HepG2 (cell line): ENCODE measurements at regions not wholly inside any gene's neighbourhood (a gene's known extent, or its start where the extent isn't known, plus 50 kb on each side); places are given as distances from the start of the nearest gene placed in this dataset.

Experiments
- ATAC-seq: fragments of 200-7000 bp; cut with Tn5 transposase; 3 replicates; pipeline ENCODE4 v1.9.1; 2020; ENCODE audit warnings: mild to moderate bottlenecking, moderate library complexity
- BruUV-seq: library from RNA; stranded (reverse); fragments of 400-500 nt; replicated peaks from 2 replicates; lab custom pipeline; 2021; lab: Mats Ljungman, UMichigan
- CTCF ChIA-PET: fragments of 300-600 bp; formaldehyde crosslinking; extraction: SDS; loops from one replicate; lab custom pipeline; 2021; ENCODE audit warnings: low total read pairs, inconsistent platforms, low intra/inter-chr PET ratio; lab: Yijun Ruan, JAX
- POLR2A ChIA-PET: fragments of 350-600 bp; sonication (Branson Sonifier 250); formaldehyde crosslinking; loops from one replicate; lab custom pipeline; 2020; ENCODE audit warnings: antibody characterized with exemption, inconsistent platforms; lab: Yijun Ruan, JAX
- DNase-seq: peaks from one replicate; pipeline ENCODE4 v3.0.0-alpha.2; 2015; ENCODE audit warnings: low spot score
- FAIRE-seq: peaks from 3 replicates; lab custom pipeline; 2011; peaks lifted over from hg19 to GRCh38; lab: Jason Lieb, UNC
- H2AFZ ChIP-seq: one replicate; pipeline ENCODE4 v1.6.1; 2011; ENCODE audit warnings: low read length, inconsistent platforms
- H3K27ac ChIP-seq: fragments of 300-600 bp; 3 replicates; pipeline ENCODE4 v1.8.0; 2011; ENCODE audit warnings: mixed run types, mild to moderate bottlenecking, mixed read lengths, low read length, inconsistent platforms; ENCODE audit not compliant: insufficient read depth; ENCODE audit errors: extremely low read length
- H3K27me3 ChIP-seq, 2 experiments: fragments of 200-600 bp in 1 of 2; 2 replicates in 1 of 2; 3 replicates in 1 of 2; pipeline versions ENCODE4 v1.6.0 to v1.8.0; 2011; ENCODE audit warnings: low read length in 2 of 2, mild to moderate bottlenecking in 2 of 2, moderate library complexity in 2 of 2, inconsistent platforms in 1 of 2; ENCODE audit not compliant: insufficient read depth in 2 of 2, control insufficient read depth in 1 of 2
- H3K36me3 ChIP-seq, 2 experiments: fragments of 200-600 bp in 1 of 2; replicated peaks in 1 of 2; 2 replicates in 1 of 2; 3 replicates in 1 of 2; pipeline versions ENCODE4 v1.5.1 to v1.8.0; 2011; ENCODE audit warnings: low read length in 2 of 2, inconsistent platforms in 1 of 2; ENCODE audit not compliant: insufficient read depth in 2 of 2, control insufficient read depth in 1 of 2
- H3K4me1 ChIP-seq: 2 replicates; pipeline ENCODE4 v1.5.1; 2012; ENCODE audit warnings: low read length, inconsistent platforms; ENCODE audit not compliant: insufficient read depth
- H3K4me2 ChIP-seq: 2 replicates; pipeline ENCODE4 v1.6.0; 2011; ENCODE audit warnings: low read depth, low read length, inconsistent platforms
- H3K4me3 ChIP-seq, 3 experiments: fragments of 200-600 bp in 1 of 3; sonication (generic), shearing (Covaris generic) in 1 of 3; replicated peaks in 1 of 3; 2 replicates each; pipeline ENCODE4 v1.5.1; 2011 to 2016; ENCODE audit warnings: low read length in 3 of 3, inconsistent platforms in 2 of 3, low read depth in 2 of 3, mild to moderate bottlenecking in 2 of 3, control low read depth in 1 of 3, mixed read lengths in 1 of 3; ENCODE audit not compliant: insufficient read depth in 1 of 3
- H3K79me2 ChIP-seq: one replicate; pipeline ENCODE4 v1.6.1; 2011; ENCODE audit warnings: low read length, inconsistent platforms; ENCODE audit not compliant: insufficient read depth
- H3K9ac ChIP-seq: 2 replicates; pipeline ENCODE4 v1.6.0; 2011; ENCODE audit warnings: mild to moderate bottlenecking, low read depth, low read length, inconsistent platforms; ENCODE audit not compliant: insufficient read depth
- H3K9me3 ChIP-seq: 2 replicates; pipeline ENCODE4 v1.5.1; 2012; ENCODE audit warnings: mild to moderate bottlenecking, low read length
- H4K20me1 ChIP-seq: 2 replicates; pipeline ENCODE4 v1.6.0; 2011; ENCODE audit warnings: inconsistent platforms, mild to moderate bottlenecking, low read length, moderate library complexity; ENCODE audit not compliant: insufficient read depth
- GATAD2A ChIP-seq: IDR thresholded peaks from 2 replicates; pipeline ENCODE4 v1.6.1; 2016
- HES4 ChIP-seq: sonication (generic); formaldehyde crosslinking; IDR thresholded peaks from 2 replicates; pipeline ENCODE4 v1.9.0; 2021; ENCODE audit warnings: mild to moderate bottlenecking, missing genetic modification reagents, borderline replicate concordance
- JARID2 ChIP-seq: sonication (generic); formaldehyde crosslinking; IDR thresholded peaks from 2 replicates; pipeline ENCODE4 v1.8.1; 2023; ENCODE audit warnings: missing genetic modification reagents, inconsistent platforms; ENCODE audit not compliant: insufficient replicate concordance
- KDM5A ChIP-seq: fragments of 200-600 bp; sonication (generic); IDR thresholded peaks from 2 replicates; pipeline ENCODE4 v1.7.0; 2018; ENCODE audit warnings: antibody characterized with exemption, mild to moderate bottlenecking, low read length, borderline replicate concordance
- KMT2B ChIP-seq: IDR thresholded peaks from 2 replicates; pipeline ENCODE4 v1.6.1; 2016; ENCODE audit warnings: missing genetic modification reagents, missing compliant biosample characterization
- NPAS2 ChIP-seq: sonication (generic); formaldehyde crosslinking; IDR thresholded peaks from 2 replicates; pipeline ENCODE4 v1.8.0; 2022; ENCODE audit warnings: mild to moderate bottlenecking, missing genetic modification reagents, borderline replicate concordance
- SMYD3 ChIP-seq: sonication (generic); formaldehyde crosslinking; IDR thresholded peaks from 2 replicates; pipeline ENCODE4 v1.8.1; 2023; ENCODE audit warnings: mild to moderate bottlenecking, missing genetic modification reagents
- TBL1XR1 ChIP-seq: fragments of 150-350 bp; IDR thresholded peaks from 2 replicates; pipeline ENCODE4 v1.6.1; 2014; ENCODE audit warnings: borderline replicate concordance, low read length; ENCODE audit not compliant: partially characterized antibody
- ZBTB7B ChIP-seq: sonication (generic); formaldehyde crosslinking; IDR thresholded peaks from 2 replicates; pipeline ENCODE4 v1.4.0; 2020; ENCODE audit warnings: missing genetic modification reagents
- ZKSCAN5 ChIP-seq: sonication (generic); formaldehyde crosslinking; IDR thresholded peaks from 2 replicates; pipeline ENCODE4 v1.5.1; 2020; ENCODE audit warnings: mild to moderate bottlenecking, missing genetic modification reagents
- ZNF468 ChIP-seq: sonication (generic); formaldehyde crosslinking; IDR thresholded peaks from 2 replicates; pipeline ENCODE4 v1.8.0; 2022; ENCODE audit warnings: mild to moderate bottlenecking, moderate library complexity, missing genetic modification reagents
- ZZZ3 ChIP-seq: sonication (generic); formaldehyde crosslinking; IDR thresholded peaks from 2 replicates; pipeline ENCODE4 v1.4.0; 2020; ENCODE audit warnings: missing genetic modification reagents, mild to moderate bottlenecking, borderline replicate concordance
- WGBS: methylation state at CpG from one replicate; pipeline ENCODE4 v1.1.6; 2017; ENCODE audit warnings: low lambda C conversion rate; 5-methylcytosine and 5-hydroxymethylcytosine counted together
- in situ Hi-C: cut with HindIII; loops from 2 replicates; pipeline ENCODE4 v1.10.0; 2017; ENCODE audit warnings: low pct_unique_long_range_greater_than_20kb; ENCODE audit not compliant: extremely low pct_ligation_motif_present
- intact Hi-C: fragments of 100-400 bp; cut with micrococcal nuclease; formaldehyde crosslinking; loops from one replicate; pipeline ENCODE4 v1.10.0; 2022; ENCODE audit not compliant: unreplicated experiment
- TF ChIP-seq, protein P1 (sequence below): conservative IDR thresholded peaks from 2 replicates; pipeline ENCODE4 v1.6.1; 2018; ENCODE audit warnings: missing genetic modification reagents

DNA sequence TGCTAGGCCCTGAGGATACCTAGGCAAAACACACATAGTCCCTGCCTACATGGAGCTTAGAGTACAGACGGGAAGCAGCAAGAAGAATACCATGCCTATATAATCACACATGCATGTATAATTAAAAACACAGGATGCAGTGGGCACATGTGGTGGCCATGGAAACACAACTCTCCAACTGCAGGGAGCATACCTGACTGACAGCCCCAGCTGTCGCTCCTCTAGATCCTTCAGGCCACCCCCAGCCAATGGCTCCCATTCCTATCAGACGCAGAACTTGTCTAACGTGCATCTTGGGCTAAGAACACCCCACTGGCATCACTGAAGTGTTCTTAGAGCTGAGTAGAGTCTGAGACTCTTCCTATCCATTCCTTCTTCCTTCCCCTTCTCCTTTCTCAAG, 125.5 kb upstream of the FRMD4B start:
- no peak for DNase-seq
- ChIA-PET POLR2A (no interaction called here), CTCF (no interaction called here)
- BruUV-seq = no TSS peak
- no peaks in the 10 kb centered on the region for H3K4me1 ChIP-seq
- in situ Hi-C loops = no loop called here
- H3K27me3 ChIP-seq = no peaks in the 10 kb centered on the region
- ATAC-seq = no peak
- 0% methylated on average over 3 of the region's 4 CpGs for WGBS
- H3K79me2 ChIP-seq = no peaks in the 10 kb centered on the region
- H3K4me3 ChIP-seq = no peak overlapping the region
- no peak for TF ChIP-seq SMYD3
- TF ChIP-seq TBL1XR1 = no peak
- TF ChIP-seq HES4 (CRISPR knock-in tag) = no peak
- TF ChIP-seq KMT2B = no peak
- no peak for TF ChIP-seq ZKSCAN5 (CRISPR knock-in tag)
- no peak for TF ChIP-seq ZNF468 (CRISPR knock-in tag)
- no peak for TF ChIP-seq JARID2 (CRISPR knock-in tag)
- TF ChIP-seq ZZZ3 = no peak
- TF ChIP-seq, protein P1, sequence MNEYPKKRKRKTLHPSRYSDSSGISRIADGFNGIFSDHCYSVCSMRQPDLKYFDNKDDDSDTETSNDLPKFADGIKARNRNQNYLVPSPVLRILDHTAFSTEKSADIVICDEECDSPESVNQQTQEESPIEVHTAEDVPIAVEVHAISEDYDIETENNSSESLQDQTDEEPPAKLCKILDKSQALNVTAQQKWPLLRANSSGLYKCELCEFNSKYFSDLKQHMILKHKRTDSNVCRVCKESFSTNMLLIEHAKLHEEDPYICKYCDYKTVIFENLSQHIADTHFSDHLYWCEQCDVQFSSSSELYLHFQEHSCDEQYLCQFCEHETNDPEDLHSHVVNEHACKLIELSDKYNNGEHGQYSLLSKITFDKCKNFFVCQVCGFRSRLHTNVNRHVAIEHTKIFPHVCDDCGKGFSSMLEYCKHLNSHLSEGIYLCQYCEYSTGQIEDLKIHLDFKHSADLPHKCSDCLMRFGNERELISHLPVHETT = no peak
- no peak for TF ChIP-seq NPAS2 (CRISPR knock-in tag)
- no peak for TF ChIP-seq KDM5A
- no peak for TF ChIP-seq ZBTB7B
- no peak for TF ChIP-seq GATAD2A (CRISPR knock-in tag)
- no peak overlapping the region for H2AFZ ChIP-seq
- intact Hi-C loops = no loop called here
- H4K20me1 ChIP-seq = no peaks in the 10 kb centered on the region
- no peak overlapping the region for H3K4me2 ChIP-seq
- no peak overlapping the region for H3K27ac ChIP-seq
- no peak overlapping the region for H3K9ac ChIP-seq
- no peak for FAIRE-seq
- H3K36me3 ChIP-seq = no peaks in the 10 kb centered on the region
- no peaks in the 10 kb centered on the region for H3K9me3 ChIP-seq
